HCT116 (cell line): ENCODE measurements at regions not wholly inside any gene's neighbourhood (a gene's known extent, or its start where the extent isn't known, plus 50 kb on each side); places are given as distances from the start of the nearest gene placed in this dataset.

Experiments used
- ATAC-seq: fragments of 200-7000 bp; cut with Tn5 transposase; 2 replicates; pipeline ENCODE4 v1.9.1; 2020; ENCODE audit warnings: mild to moderate bottlenecking, moderate library complexity
- BruUV-seq: library from RNA; stranded (reverse); fragments of 400-500 nt; replicated peaks from 2 replicates; lab custom pipeline; 2021; lab: Mats Ljungman, UMichigan
- CTCF ChIA-PET: fragments of 300-600 bp; sonication (Branson Sonifier 250); formaldehyde crosslinking; loops from one replicate; lab custom pipeline; 2021; ENCODE audit warnings: antibody characterized with exemption; lab: Charles Lee
- POLR2A ChIA-PET: fragments of 300-600, 350-600 bp; sonication (Branson Sonifier 250); formaldehyde crosslinking; loops from one replicate; lab custom pipeline; 2021; ENCODE audit warnings: antibody characterized with exemption; lab: Charles Lee
- RAD21 ChIA-PET, 2 experiments: fragments of 300-600 bp; sonication (Branson Sonifier 250); formaldehyde crosslinking; loops; one replicate each; lab custom pipeline; 2023; ENCODE audit warnings: low total read pairs in 2 of 2; ENCODE audit not compliant: uncharacterized antibody in 2 of 2, unreplicated experiment in 2 of 2, low non-redundant PET in 1 of 2; lab: Charles Lee
- DNase-seq: peaks from one replicate; pipeline ENCODE4 v3.0.0-alpha.2; 2010; ENCODE audit warnings: low read depth, low spot score
- H2AFZ ChIP-seq: fragments of 200-600 bp; shearing (Covaris generic), sonication (generic); 2 replicates; pipeline ENCODE4 v1.6.1; 2017; ENCODE audit warnings: low read depth, mixed run types, mixed read lengths, antibody characterized with exemption, low read length; ENCODE audit not compliant: poor library complexity, severe bottlenecking
- H3K27ac ChIP-seq: 2 replicates; pipeline ENCODE4 v1.5.1; 2012; ENCODE audit warnings: low read depth, low read length
- H3K27me3 ChIP-seq: fragments of 200-600 bp; sonication (generic); 2 replicates; pipeline ENCODE4 v1.6.1; 2016; ENCODE audit warnings: mixed run types, low read length, mixed read lengths; ENCODE audit not compliant: insufficient read depth
- H3K36me3 ChIP-seq, 2 experiments: fragments of 200-500 bp in 1 of 2; fragments of 200-600 bp in 1 of 2; sonication (Bioruptor generic) in 1 of 2; sonication (generic) in 1 of 2; 2 replicates each; pipeline versions ENCODE4 v1.5.1 to v1.6.1; 2014 to 2016; ENCODE audit warnings: low read length in 2 of 2, inconsistent platforms in 1 of 2, mixed read lengths in 1 of 2, mixed run types in 1 of 2; ENCODE audit not compliant: insufficient read depth in 2 of 2, control insufficient read depth in 1 of 2
- H3K4me1 ChIP-seq, 2 experiments: fragments of 200-600 bp in 1 of 2; sonication (generic) in 1 of 2; 2 replicates each; pipeline versions ENCODE4 v1.5.1 to v1.6.1; 2012 to 2017; ENCODE audit warnings: low read length in 2 of 2, inconsistent platforms in 1 of 2, mild to moderate bottlenecking in 1 of 2, mixed read lengths in 1 of 2, mixed run types in 1 of 2, moderate library complexity in 1 of 2; ENCODE audit not compliant: insufficient read depth in 2 of 2, control insufficient read depth in 1 of 2
- H3K4me2 ChIP-seq: fragments of 200-600 bp; sonication (generic); 2 replicates; pipeline ENCODE4 v1.6.1; 2017; ENCODE audit warnings: mixed run types, low read length, mixed read lengths
- H3K4me3 ChIP-seq, 2 experiments: fragments of 200-600 bp in 1 of 2; sonication (generic) in 1 of 2; replicated peaks in 1 of 2; 2 replicates each; pipeline ENCODE4 v1.5.1; 2011 to 2016; ENCODE audit warnings: low read length in 2 of 2, control low read depth in 1 of 2, low read depth in 1 of 2, mild to moderate bottlenecking in 1 of 2, mixed read lengths in 1 of 2, mixed run types in 1 of 2
- H3K79me2 ChIP-seq: fragments of 200-600 bp; sonication (generic); 2 replicates; pipeline ENCODE4 v1.6.1; 2017; ENCODE audit warnings: mild to moderate bottlenecking, mixed run types, low read length, moderate library complexity, mixed read lengths; ENCODE audit not compliant: insufficient read depth
- H3K9ac ChIP-seq: fragments of 200-600 bp; sonication (generic); 2 replicates; pipeline ENCODE4 v1.6.1; 2016; ENCODE audit warnings: low read length, mixed read lengths
- H3K9me2 ChIP-seq: fragments of 200-600 bp; sonication (generic), shearing (Covaris generic); 2 replicates; pipeline ENCODE4 v1.6.1; 2017; ENCODE audit warnings: mixed run types, mild to moderate bottlenecking, moderate library complexity; ENCODE audit not compliant: insufficient read depth
- H3K9me3 ChIP-seq, 2 experiments: fragments of 200-500 bp in 1 of 2; fragments of 200-600 bp in 1 of 2; sonication (Bioruptor generic) in 1 of 2; sonication (generic) in 1 of 2; 2 replicates each; pipeline ENCODE4 v1.6.1; 2014 to 2017; ENCODE audit warnings: low read length in 2 of 2, mixed read lengths in 2 of 2, inconsistent platforms in 1 of 2, low read depth in 1 of 2, mild to moderate bottlenecking in 1 of 2, mixed run types in 1 of 2, moderate library complexity in 1 of 2; ENCODE audit not compliant: control insufficient read depth in 1 of 2, insufficient read depth in 1 of 2
- H4K20me1 ChIP-seq: fragments of 200-600 bp; sonication (generic), shearing (Covaris generic); 2 replicates; pipeline ENCODE4 v1.6.1; 2017; ENCODE audit warnings: mixed run types, mild to moderate bottlenecking, moderate library complexity; ENCODE audit not compliant: insufficient read depth
- CBX3 ChIP-seq: IDR thresholded peaks from 2 replicates; pipeline ENCODE4 v1.6.1; 2012; ENCODE audit warnings: low read depth
- CEBPB ChIP-seq: IDR thresholded peaks from 2 replicates; pipeline ENCODE4 v1.6.1; 2012; ENCODE audit warnings: low read depth
- JUND ChIP-seq: IDR thresholded peaks from 2 replicates; pipeline ENCODE4 v1.6.1; 2012
- POLR2A ChIP-seq: IDR thresholded peaks from 2 replicates; pipeline ENCODE4 v1.7.0; 2011; ENCODE audit warnings: borderline replicate concordance; ENCODE audit not compliant: insufficient read depth, insufficient read length; ENCODE audit errors: extremely low read depth
- SP1 ChIP-seq: IDR thresholded peaks from 2 replicates; pipeline ENCODE4 v1.6.1; 2012; ENCODE audit warnings: low read depth
- TCF7L2 ChIP-seq: IDR thresholded peaks from 2 replicates; pipeline ENCODE4 v1.7.0; 2011; ENCODE audit warnings: borderline replicate concordance, inconsistent platforms; ENCODE audit not compliant: insufficient read depth, insufficient read length; ENCODE audit errors: extremely low read depth
- ZFX ChIP-seq: fragments of 450-650 bp; IDR thresholded peaks from 2 replicates; pipeline ENCODE4 v1.6.1; 2017
- ZNF274 ChIP-seq: fragments of 200-500 bp; sonication (Bioruptor generic); IDR thresholded peaks from 2 replicates; pipeline ENCODE4 v1.6.1; 2014; ENCODE audit warnings: mild to moderate bottlenecking, low read depth, low read length, inconsistent platforms
- intact Hi-C: fragments of 100-400 bp; cut with micrococcal nuclease; formaldehyde crosslinking; loops from 2 replicates; pipeline ENCODE4 v1.10.0; 2022
- TF ChIP-seq, protein P1 (sequence below): IDR thresholded peaks from 2 replicates; pipeline ENCODE4 v1.6.1; 2012
- TF ChIP-seq, protein P2 (sequence below), 3 experiments: fragments of 200-600 bp in 1 of 3; sonication (generic) in 1 of 3; IDR thresholded peaks in 2 of 3; conservative IDR thresholded peaks in 1 of 3; 2 replicates each; pipeline ENCODE4 v1.5.1; 2012 to 2017; ENCODE audit warnings: low read depth in 2 of 3, low read length in 2 of 3, antibody characterized with exemption in 1 of 3, borderline replicate concordance in 1 of 3, control low read depth in 1 of 3, mild to moderate bottlenecking in 1 of 3, mixed read lengths in 1 of 3, mixed run types in 1 of 3, moderate library complexity in 1 of 3; ENCODE audit not compliant: insufficient read depth in 1 of 3

- Histone ChIP-seq H3K9ac (no peak overlapping the region), H4K20me1 (no peaks in the 10 kb centered on the region), H3K9me3 (no peaks in the 10 kb centered on the region), H3K4me3 (no peak overlapping the region), H3K4me1 (no peaks in the 10 kb centered on the region), H3K4me2 (no peak overlapping the region), H3K27ac (no peak overlapping the region), H3K9me2 (no peaks in the 10 kb centered on the region), H2AFZ (no peak overlapping the region), H3K36me3 (no peaks in the 10 kb centered on the region), H3K79me2 (no peaks in the 10 kb centered on the region), H3K27me3 (no peaks in the 10 kb centered on the region)
- ChIA-PET POLR2A (no interaction called here), RAD21 (no interaction called here), CTCF (no interaction called here)
- no TSS peak for BruUV-seq
- no peak for ATAC-seq
- no peak for DNase-seq
- intact Hi-C loops: no loop called here
- TF ChIP-seq, protein P1, sequence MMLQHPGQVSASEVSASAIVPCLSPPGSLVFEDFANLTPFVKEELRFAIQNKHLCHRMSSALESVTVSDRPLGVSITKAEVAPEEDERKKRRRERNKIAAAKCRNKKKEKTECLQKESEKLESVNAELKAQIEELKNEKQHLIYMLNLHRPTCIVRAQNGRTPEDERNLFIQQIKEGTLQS: no peak
- no peak for TF ChIP-seq ZFX
- TF ChIP-seq SP1: no peak
- TF ChIP-seq, protein P2, sequence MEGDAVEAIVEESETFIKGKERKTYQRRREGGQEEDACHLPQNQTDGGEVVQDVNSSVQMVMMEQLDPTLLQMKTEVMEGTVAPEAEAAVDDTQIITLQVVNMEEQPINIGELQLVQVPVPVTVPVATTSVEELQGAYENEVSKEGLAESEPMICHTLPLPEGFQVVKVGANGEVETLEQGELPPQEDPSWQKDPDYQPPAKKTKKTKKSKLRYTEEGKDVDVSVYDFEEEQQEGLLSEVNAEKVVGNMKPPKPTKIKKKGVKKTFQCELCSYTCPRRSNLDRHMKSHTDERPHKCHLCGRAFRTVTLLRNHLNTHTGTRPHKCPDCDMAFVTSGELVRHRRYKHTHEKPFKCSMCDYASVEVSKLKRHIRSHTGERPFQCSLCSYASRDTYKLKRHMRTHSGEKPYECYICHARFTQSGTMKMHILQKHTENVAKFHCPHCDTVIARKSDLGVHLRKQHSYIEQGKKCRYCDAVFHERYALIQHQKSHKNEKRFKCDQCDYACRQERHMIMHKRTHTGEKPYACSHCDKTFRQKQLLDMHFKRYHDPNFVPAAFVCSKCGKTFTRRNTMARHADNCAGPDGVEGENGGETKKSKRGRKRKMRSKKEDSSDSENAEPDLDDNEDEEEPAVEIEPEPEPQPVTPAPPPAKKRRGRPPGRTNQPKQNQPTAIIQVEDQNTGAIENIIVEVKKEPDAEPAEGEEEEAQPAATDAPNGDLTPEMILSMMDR (IDR thresholded peaks at IDR 0.05 in 2 of 3, conservative IDR thresholded peaks at IDR 0.05 in 1 of 3; ENCODE audit: borderline replicate concordance in 1 of 3, insufficient read depth in 1 of 3, low read depth in 2 of 3, low read length in 2 of 3): no peak
- no peak for TF ChIP-seq POLR2A
- no peak for TF ChIP-seq CBX3
- TF ChIP-seq CEBPB: no peak
Observed at GRCh38 chr14:97779140-97779539, 982.0 kb downstream of the VRK1 start.

DNA sequence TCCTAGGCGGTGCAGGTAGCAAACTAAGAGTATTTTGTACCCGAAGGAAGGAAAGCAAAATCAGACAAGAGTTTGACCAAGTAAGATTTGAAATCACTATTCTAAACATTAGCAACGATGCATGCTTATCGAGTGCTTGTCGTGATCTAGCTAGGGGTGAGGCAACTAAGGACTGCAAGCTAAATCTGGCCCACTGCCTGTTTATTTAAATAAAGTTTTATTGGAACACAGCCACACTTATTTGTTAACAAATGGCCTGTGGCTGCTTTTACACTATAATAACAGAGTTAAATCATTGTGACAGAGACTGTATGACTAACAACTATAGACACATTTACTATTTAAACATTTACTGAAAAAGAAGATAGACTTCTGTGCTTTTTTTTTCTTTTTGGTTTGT is 983.6 kb downstream of the VRK1 start:
- Histone ChIP-seq H3K9me3 (no peaks in the 10 kb centered on the region), H3K27me3 (no peaks in the 10 kb centered on the region), H3K9ac (no peak overlapping the region), H3K4me2 (no peak overlapping the region), H3K4me1 (no peaks in the 10 kb centered on the region), H2AFZ (no peak overlapping the region), H3K79me2 (no peaks in the 10 kb centered on the region), H3K4me3 (no peak overlapping the region), H4K20me1 (no peaks in the 10 kb centered on the region), H3K9me2 (no peaks in the 10 kb centered on the region), H3K36me3 (no peaks in the 10 kb centered on the region), H3K27ac (no peak overlapping the region)
- ATAC-seq (no peak), DNase-seq (no peak)
- ChIA-PET CTCF (no interaction called here), POLR2A (no interaction called here), RAD21 (no interaction called here)
- no TSS peak for BruUV-seq
- intact Hi-C loops: no loop called here
- TF ChIP-seq TCF7L2 (no peak), ZNF274 (no peak), JUND (no peak)
